A549 (cell line): ENCODE measurements at regions not wholly inside any gene's neighbourhood (a gene's known extent, or its start where the extent isn't known, plus 50 kb on each side); places are given as distances from the start of the nearest gene placed in this dataset.

Source experiments
- ATAC-seq, 2 experiments: fragments of 200-7000 bp in 1 of 2; fragments of >200 bp in 1 of 2; cut with Nextera tagmentation in 1 of 2; cut with Tn5 transposase in 1 of 2; 3 replicates each; pipeline versions ENCODE4 v1.8.0 to v1.9.1; 2018 to 2020; ENCODE audit warnings: mild to moderate bottlenecking in 1 of 2, moderate library complexity in 1 of 2
- CTCF ChIA-PET: fragments of 300-600 bp; sonication (Branson Sonifier 250); formaldehyde crosslinking; extraction: SDS; loops from one replicate; lab custom pipeline; 2021; ENCODE audit warnings: antibody characterized with exemption, inconsistent platforms; lab: Yijun Ruan, JAX
- POLR2A ChIA-PET: fragments of 350-600 bp; formaldehyde crosslinking; extraction: SDS; loops from one replicate; lab custom pipeline; 2021; ENCODE audit warnings: antibody characterized with exemption, inconsistent platforms; lab: Yijun Ruan, JAX
- DNase-seq, 2 experiments: peaks; one replicate each; pipeline versions ENCODE4 v3.0.0 to v3.0.0-alpha.2; 2011 to 2016; ENCODE audit warnings: low read depth in 1 of 2, low spot score in 1 of 2
- FAIRE-seq: peaks from 2 replicates; lab custom pipeline; 2011; peaks lifted over from hg19 to GRCh38; lab: Jason Lieb, UNC
- H3K27ac ChIP-seq, 2 experiments: fragments of >200 bp; sonication (Bioruptor Twin); formaldehyde crosslinking; 3 replicates each; pipeline ENCODE4 v1.5.1; 2016 to 2017
- H3K4me1 ChIP-seq: fragments of >200 bp; sonication (Bioruptor Twin); formaldehyde crosslinking; 3 replicates; pipeline ENCODE4 v1.6.1; 2016
- H3K4me2 ChIP-seq: fragments of >200 bp; sonication (Bioruptor Twin); formaldehyde crosslinking; 3 replicates; pipeline ENCODE4 v1.6.1; 2016
- H3K4me3 ChIP-seq: fragments of >200 bp; sonication (Bioruptor Twin); formaldehyde crosslinking; 3 replicates; pipeline ENCODE4 v1.5.1; 2016
- H3K9me3 ChIP-seq: fragments of >200 bp; sonication (Bioruptor Twin); formaldehyde crosslinking; 3 replicates; pipeline ENCODE4 v1.6.1; 2016
- CBX2 ChIP-seq: fragments of 200-600 bp; sonication (generic); IDR thresholded peaks from 2 replicates; pipeline ENCODE4 v1.6.1; 2016; ENCODE audit warnings: low read depth, mild to moderate bottlenecking, borderline replicate concordance
- CBX8 ChIP-seq: fragments of 200-600 bp; sonication (generic); IDR thresholded peaks from 2 replicates; pipeline ENCODE4 v1.6.1; 2016
- CEBPB ChIP-seq, 2 experiments: fragments of >200 bp in 1 of 2; sonication (Bioruptor Twin) in 1 of 2; formaldehyde crosslinking in 1 of 2; IDR thresholded peaks; 2 replicates each; pipeline ENCODE4 v1.6.1; 2012 to 2016
- CHD2 ChIP-seq: fragments of 150-350 bp; IDR thresholded peaks from 2 replicates; pipeline ENCODE4 v1.6.1; 2014; ENCODE audit warnings: low read length; ENCODE audit not compliant: partially characterized antibody
- EHF ChIP-seq: fragments of 250-450 bp; sonication (Bioruptor Pico); IDR thresholded peaks from 2 replicates; pipeline ENCODE4 v1.5.0; 2020; ENCODE audit warnings: mild to moderate bottlenecking
- FOXS1 ChIP-seq: fragments of 250-450 bp; sonication (Bioruptor Pico); IDR thresholded peaks from 2 replicates; pipeline ENCODE4 v1.5.0; 2020; ENCODE audit warnings: mild to moderate bottlenecking, moderate library complexity
- HEYL ChIP-seq: fragments of 250-450 bp; sonication (Bioruptor Pico); IDR thresholded peaks from 2 replicates; pipeline ENCODE4 v1.8.0; 2021; ENCODE audit warnings: mild to moderate bottlenecking, moderate library complexity
- HOXA7 ChIP-seq: fragments of 250-450 bp; sonication (Bioruptor Pico); IDR thresholded peaks from 2 replicates; pipeline ENCODE4 v1.5.0; 2020; ENCODE audit warnings: mild to moderate bottlenecking, moderate library complexity
- JUNB ChIP-seq: fragments of >200 bp; sonication (Bioruptor Twin); formaldehyde crosslinking; IDR thresholded peaks from 2 replicates; pipeline ENCODE4 v1.6.1; 2016
- MAZ ChIP-seq: fragments of 150-350 bp; IDR thresholded peaks from 2 replicates; pipeline ENCODE4 v1.6.1; 2014; ENCODE audit warnings: antibody characterized with exemption, low read depth, low read length, borderline replicate concordance
- NPAS2 ChIP-seq: fragments of 250-450 bp; sonication (Bioruptor Pico); IDR thresholded peaks from 2 replicates; pipeline ENCODE4 v1.8.0; 2022; ENCODE audit warnings: mild to moderate bottlenecking, moderate library complexity, borderline replicate concordance
- PHF8 ChIP-seq: fragments of 200-600 bp; sonication (generic); IDR thresholded peaks from 2 replicates; pipeline ENCODE4 v1.6.1; 2016; ENCODE audit warnings: low read depth, mild to moderate bottlenecking, antibody characterized with exemption, moderate library complexity, borderline replicate concordance
- POLR2A ChIP-seq: IDR thresholded peaks from 2 replicates; pipeline ENCODE4 v1.6.1; 2012; ENCODE audit warnings: mild to moderate bottlenecking, low read length
- POLR2AphosphoS2 ChIP-seq: conservative IDR thresholded peaks from 2 replicates; pipeline ENCODE4 v1.6.1; 2012; ENCODE audit warnings: low read length, improper control_type of control experiment, inconsistent platforms
- RCOR1 ChIP-seq: fragments of 150-350 bp; IDR thresholded peaks from 2 replicates; pipeline ENCODE4 v1.6.1; 2014; ENCODE audit warnings: antibody characterized with exemption, low read length, low read depth
- RFX5 ChIP-seq: fragments of 450-650 bp; IDR thresholded peaks from 2 replicates; pipeline ENCODE4 v1.7.1; 2014; ENCODE audit warnings: antibody characterized with exemption, mild to moderate bottlenecking, moderate library complexity
- SMC3 ChIP-seq: fragments of >200 bp; sonication (Bioruptor Twin); formaldehyde crosslinking; IDR thresholded peaks from 3 replicates; pipeline ENCODE4 v1.6.1; 2018; ENCODE audit warnings: inconsistent platforms
- TFCP2L1 ChIP-seq: fragments of 250-450 bp; sonication (Bioruptor Pico); IDR thresholded peaks from 2 replicates; pipeline ENCODE4 v1.5.0; 2021; ENCODE audit warnings: mild to moderate bottlenecking
- TP53 ChIP-seq: fragments of 250-450 bp; sonication (Bioruptor Pico); IDR thresholded peaks from 2 replicates; pipeline ENCODE4 v1.5.0; 2021; ENCODE audit warnings: mild to moderate bottlenecking, moderate library complexity
- ZC3H11A ChIP-seq: fragments of 450-650 bp; IDR thresholded peaks from 2 replicates; pipeline ENCODE4 v1.6.1; 2014; ENCODE audit warnings: antibody characterized with exemption, mild to moderate bottlenecking
- ZFP36 ChIP-seq: fragments of 450-650 bp; IDR thresholded peaks from 2 replicates; pipeline ENCODE4 v1.6.1; 2014; ENCODE audit warnings: borderline replicate concordance; ENCODE audit not compliant: partially characterized antibody
- WGBS: methylation state at CpG from one replicate; pipeline ENCODE4 v1.1.6; 2017; ENCODE audit errors: missing lambda C conversion rate; 5-methylcytosine and 5-hydroxymethylcytosine counted together
- TF ChIP-seq, protein P1 (sequence below): IDR thresholded peaks from 2 replicates; pipeline ENCODE4 v1.6.1; 2012
- TF ChIP-seq, protein P2 (sequence below): fragments of 450-650 bp; IDR thresholded peaks from 2 replicates; pipeline ENCODE4 v1.6.1; 2014; ENCODE audit warnings: antibody characterized with exemption
- TF ChIP-seq, protein P3 (sequence below): fragments of 250-450 bp; sonication (Bioruptor Pico); IDR thresholded peaks from 2 replicates; pipeline ENCODE4 v1.5.0; 2020; ENCODE audit warnings: low read depth, mild to moderate bottlenecking, moderate library complexity

DNA sequence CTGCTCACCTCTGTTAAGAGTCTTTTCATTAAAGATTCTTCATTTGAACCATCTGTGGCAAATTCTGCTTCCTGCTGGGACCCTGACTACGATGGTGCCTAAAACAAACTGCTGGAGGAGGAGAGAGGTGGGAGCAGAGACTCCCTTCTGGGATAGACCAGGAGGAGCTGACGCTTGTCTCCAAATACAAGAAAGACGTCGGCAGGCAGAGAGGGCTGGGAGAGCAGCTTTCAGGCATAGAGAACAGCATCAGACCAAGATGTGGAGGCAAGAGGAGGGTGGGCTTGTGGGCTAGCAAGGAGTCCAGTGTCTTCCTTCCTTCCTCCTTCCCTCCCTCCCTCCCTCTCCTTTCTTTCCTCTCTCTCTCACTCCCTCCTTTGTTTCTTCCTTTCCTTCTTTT, 358.6 kb downstream of the VRK1 start (continued):
- TF ChIP-seq, protein P1, sequence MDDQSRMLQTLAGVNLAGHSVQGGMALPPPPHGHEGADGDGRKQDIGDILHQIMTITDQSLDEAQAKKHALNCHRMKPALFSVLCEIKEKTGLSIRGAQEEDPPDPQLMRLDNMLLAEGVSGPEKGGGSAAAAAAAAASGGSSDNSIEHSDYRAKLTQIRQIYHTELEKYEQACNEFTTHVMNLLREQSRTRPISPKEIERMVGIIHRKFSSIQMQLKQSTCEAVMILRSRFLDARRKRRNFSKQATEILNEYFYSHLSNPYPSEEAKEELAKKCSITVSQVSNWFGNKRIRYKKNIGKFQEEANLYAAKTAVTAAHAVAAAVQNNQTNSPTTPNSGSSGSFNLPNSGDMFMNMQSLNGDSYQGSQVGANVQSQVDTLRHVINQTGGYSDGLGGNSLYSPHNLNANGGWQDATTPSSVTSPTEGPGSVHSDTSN, result no peak

DNA sequence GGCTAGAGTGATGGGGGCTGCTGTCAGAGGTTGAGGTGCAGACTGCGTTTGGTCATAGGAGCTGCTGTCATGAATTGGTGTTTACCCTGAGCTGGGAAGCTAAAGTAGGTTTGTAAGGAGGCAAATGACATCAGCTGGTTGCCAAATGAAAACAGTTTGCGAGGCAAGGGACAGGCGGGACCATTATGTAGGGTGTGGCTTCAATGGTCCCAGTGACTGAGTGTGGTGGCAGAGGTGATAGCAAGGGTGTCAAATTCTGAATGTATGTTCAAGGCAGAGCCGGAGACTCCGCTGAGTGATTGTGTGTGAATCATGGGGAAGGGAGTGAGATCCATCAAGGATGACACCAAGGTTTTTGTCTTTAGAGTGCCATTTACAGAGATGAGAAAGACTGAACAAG, 359.5 kb downstream of the VRK1 start:
- no peak for ATAC-seq
- CTCF ChIA-PET, result interaction anchor here (1.0 to 1.1 kb wide), 2 partner anchors 12 to 18 kb away, joined by 4 read pairs; no protein-coding TSS in a partner anchor
- Histone ChIP-seq H3K4me2 (no peak overlapping the region), H3K4me1 (no peaks in the 10 kb centered on the region), H3K27ac (no peak overlapping the region), H3K9me3 (0 out of 3 replicates have a peak, but pooled peaks cover 5% of the 10 kb centered on the region), H3K4me3 (no peak overlapping the region)
- FAIRE-seq, result no peak
- DNase-seq, result no peak
- WGBS, result 35% methylated on average over 5 of the region's 5 CpGs
- POLR2A ChIA-PET, result no interaction called here
- TF ChIP-seq FOXS1 (CRISPR knock-in tag) (no peak), NPAS2 (CRISPR knock-in tag) (no peak), POLR2A (no peak), CBX2 (no peak), SMC3 (no peak), HOXA7 (CRISPR knock-in tag) (no peak), CHD2 (no peak), HEYL (no peak), POLR2AphosphoS2 (no peak), RFX5 (no peak), MAZ (no peak)
- TF ChIP-seq, protein P2, sequence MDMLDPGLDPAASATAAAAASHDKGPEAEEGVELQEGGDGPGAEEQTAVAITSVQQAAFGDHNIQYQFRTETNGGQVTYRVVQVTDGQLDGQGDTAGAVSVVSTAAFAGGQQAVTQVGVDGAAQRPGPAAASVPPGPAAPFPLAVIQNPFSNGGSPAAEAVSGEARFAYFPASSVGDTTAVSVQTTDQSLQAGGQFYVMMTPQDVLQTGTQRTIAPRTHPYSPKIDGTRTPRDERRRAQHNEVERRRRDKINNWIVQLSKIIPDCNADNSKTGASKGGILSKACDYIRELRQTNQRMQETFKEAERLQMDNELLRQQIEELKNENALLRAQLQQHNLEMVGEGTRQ, result no peak

DNA sequence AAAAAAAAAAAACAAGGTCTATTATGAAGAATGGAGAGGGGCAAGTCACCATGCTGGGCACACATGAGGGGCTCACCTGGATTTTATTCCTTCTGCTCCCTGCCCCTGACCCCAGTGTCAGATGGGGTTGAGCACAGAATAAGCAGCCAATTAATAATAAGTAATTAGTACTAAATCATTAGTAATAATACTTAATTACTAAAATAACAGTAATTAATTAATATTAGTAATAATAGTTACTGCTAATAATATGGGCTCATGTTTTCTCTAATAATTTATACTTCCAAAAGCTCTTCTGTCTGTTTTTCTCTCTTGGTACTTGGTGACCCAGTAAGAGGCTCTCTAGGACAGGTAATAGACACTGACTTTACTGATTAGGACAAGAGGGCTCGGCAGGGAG, 360.9 kb downstream of the VRK1 start:
- no peak for ATAC-seq
- ChIA-PET POLR2A (no interaction called here), CTCF (interaction anchor here (1.1 kb wide), 1 partner anchor 11 kb away, joined by 4 read pairs; no protein-coding TSS in a partner anchor)
- WGBS, result 5% methylated on average over 1 of the region's 1 CpG
- FAIRE-seq, result no peak
- Histone ChIP-seq H3K4me3 (no peak overlapping the region), H3K4me2 (no peak overlapping the region), H3K27ac (no peak overlapping the region), H3K9me3 (0 out of 3 replicates have a peak, but pooled peaks cover 5% of the 10 kb centered on the region), H3K4me1 (no peaks in the 10 kb centered on the region)
- TF ChIP-seq CEBPB (IDR thresholded peaks at IDR 0.05), result no peak
- TF ChIP-seq CBX2, result no peak
- TF ChIP-seq ZFP36, result no peak
- TF ChIP-seq EHF (CRISPR knock-in tag), result no peak
- TF ChIP-seq, protein P3, sequence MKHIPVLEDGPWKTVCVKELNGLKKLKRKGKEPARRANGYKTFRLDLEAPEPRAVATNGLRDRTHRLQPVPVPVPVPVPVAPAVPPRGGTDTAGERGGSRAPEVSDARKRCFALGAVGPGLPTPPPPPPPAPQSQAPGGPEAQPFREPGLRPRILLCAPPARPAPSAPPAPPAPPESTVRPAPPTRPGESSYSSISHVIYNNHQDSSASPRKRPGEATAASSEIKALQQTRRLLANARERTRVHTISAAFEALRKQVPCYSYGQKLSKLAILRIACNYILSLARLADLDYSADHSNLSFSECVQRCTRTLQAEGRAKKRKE, result no peak
- TF ChIP-seq NPAS2 (CRISPR knock-in tag), result no peak
- TF ChIP-seq TFCP2L1 (CRISPR knock-in tag), result no peak
- TF ChIP-seq JUNB, result no peak
- TF ChIP-seq PHF8, result no peak
- no peak for TF ChIP-seq FOXS1 (CRISPR knock-in tag)
- TF ChIP-seq ZC3H11A, result no peak
- TF ChIP-seq TP53 (CRISPR knock-in tag), result no peak
- no peak for TF ChIP-seq CBX8
- no peak for TF ChIP-seq RCOR1
- no peak for TF ChIP-seq HEYL
- no peak for DNase-seq
